ENCODE measurements at regions not wholly inside any gene's neighbourhood (a gene's known extent, or its start where the extent isn't known, plus 50 kb on each side); places are given as distances from the start of the nearest gene placed in this dataset.

- H3K4me3 Mint-ChIP-seq (ENCODE audit: unreplicated experiment), result no peak overlapping the region
- peaks cover 13% of the 10 kb centered on the region for H3K27me3 Mint-ChIP-seq (ENCODE audit: unreplicated experiment)
- TF ChIP-seq CTCF (IDR thresholded peaks at IDR 0.05; ENCODE audit: unreplicated experiment), result no peak
- peaks cover 3% of the 10 kb centered on the region for H3K36me3 Mint-ChIP-seq (ENCODE audit: low read depth, unreplicated experiment)
- DNase-seq (ENCODE audit: low spot score), result no peak
- H3K9me3 Mint-ChIP-seq (ENCODE audit: unreplicated experiment), result no peaks in the 10 kb centered on the region
- H3K4me1 Mint-ChIP-seq (ENCODE audit: unreplicated experiment), result peaks cover 3% of the 10 kb centered on the region
- no peak overlapping the region for H3K27ac Mint-ChIP-seq (ENCODE audit: unreplicated experiment)
Measured at GRCh38 chr16:85360323-85361277, 248.3 kb upstream of the CIBAR2 start.

- H3K9me3 Mint-ChIP-seq (ENCODE audit: unreplicated experiment), result no peaks in the 10 kb centered on the region
- no peak overlapping the region for H3K27ac Mint-ChIP-seq (ENCODE audit: unreplicated experiment)
- TF ChIP-seq CTCF (IDR thresholded peaks at IDR 0.05; ENCODE audit: unreplicated experiment), result no peak
- no peak overlapping the region for H3K4me3 Mint-ChIP-seq (ENCODE audit: unreplicated experiment)
- peaks cover 8% of the 10 kb centered on the region for H3K4me1 Mint-ChIP-seq (ENCODE audit: unreplicated experiment)
- peaks cover 14% of the 10 kb centered on the region for H3K27me3 Mint-ChIP-seq (ENCODE audit: unreplicated experiment)
- no peak for DNase-seq (ENCODE audit: low spot score)
- H3K36me3 Mint-ChIP-seq (ENCODE audit: low read depth, unreplicated experiment), result peaks cover 3% of the 10 kb centered on the region
Measured at GRCh38 chr16:85361441-85362118, 249.3 kb upstream of the CIBAR2 start.

GRCh38 chr16:85362443-85362842 is 250.2 kb upstream of the CIBAR2 start:
- no peak overlapping the region for H3K27ac Mint-ChIP-seq (ENCODE audit: unreplicated experiment)
- H3K27me3 Mint-ChIP-seq (ENCODE audit: unreplicated experiment), result peaks cover 15% of the 10 kb centered on the region
- H3K4me3 Mint-ChIP-seq (ENCODE audit: unreplicated experiment), result no peak overlapping the region
- H3K36me3 Mint-ChIP-seq (ENCODE audit: low read depth, unreplicated experiment), result peaks cover 3% of the 10 kb centered on the region
- DNase-seq (ENCODE audit: low spot score), result no peak
- H3K9me3 Mint-ChIP-seq (ENCODE audit: unreplicated experiment), result no peaks in the 10 kb centered on the region
- no peak for TF ChIP-seq CTCF (IDR thresholded peaks at IDR 0.05; ENCODE audit: unreplicated experiment)
- peaks cover 9% of the 10 kb centered on the region for H3K4me1 Mint-ChIP-seq (ENCODE audit: unreplicated experiment)

GRCh38 chr16:85363427-85363826 is 249.7 kb upstream of the GSE1 start:
- Mint-ChIP-seq H3K9me3 (ENCODE audit: unreplicated experiment) (no peaks in the 10 kb centered on the region), H3K4me3 (ENCODE audit: unreplicated experiment) (no peak overlapping the region), H3K27ac (ENCODE audit: unreplicated experiment) (no peak overlapping the region), H3K4me1 (ENCODE audit: unreplicated experiment) (peaks cover 9% of the 10 kb centered on the region), H3K27me3 (ENCODE audit: unreplicated experiment) (peaks cover 15% of the 10 kb centered on the region), H3K36me3 (ENCODE audit: low read depth, unreplicated experiment) (peaks cover 3% of the 10 kb centered on the region)
- DNase-seq (ENCODE audit: low spot score), result no peak
- TF ChIP-seq CTCF (IDR thresholded peaks at IDR 0.05; ENCODE audit: unreplicated experiment), result no peak

- Mint-ChIP-seq H3K4me1 (ENCODE audit: unreplicated experiment) (peaks cover 9% of the 10 kb centered on the region), H3K27ac (ENCODE audit: unreplicated experiment) (no peak overlapping the region), H3K4me3 (ENCODE audit: unreplicated experiment) (no peak overlapping the region), H3K27me3 (ENCODE audit: unreplicated experiment) (peaks cover 15% of the 10 kb centered on the region), H3K36me3 (ENCODE audit: low read depth, unreplicated experiment) (peaks cover under 1% of the 10 kb centered on the region), H3K9me3 (ENCODE audit: unreplicated experiment) (no peaks in the 10 kb centered on the region)
- TF ChIP-seq CTCF (IDR thresholded peaks at IDR 0.05; ENCODE audit: unreplicated experiment), result no peak
- DNase-seq (ENCODE audit: low spot score), result no peak
Measured at GRCh38 chr16:85363881-85364280, 249.2 kb upstream of the GSE1 start.

All from endothelial cell (in vitro differentiated cells).